GM19238 (cell line): ENCODE measurements at regions not wholly inside any gene's neighbourhood (a gene's known extent, or its start where the extent isn't known, plus 50 kb on each side); places are given as distances from the start of the nearest gene placed in this dataset.

Source experiments
- DNase-seq: peaks from one replicate; pipeline ENCODE4 v3.0.0; 2011; ENCODE audit warnings: low spot score; ENCODE audit not compliant: insufficient read length

DNA sequence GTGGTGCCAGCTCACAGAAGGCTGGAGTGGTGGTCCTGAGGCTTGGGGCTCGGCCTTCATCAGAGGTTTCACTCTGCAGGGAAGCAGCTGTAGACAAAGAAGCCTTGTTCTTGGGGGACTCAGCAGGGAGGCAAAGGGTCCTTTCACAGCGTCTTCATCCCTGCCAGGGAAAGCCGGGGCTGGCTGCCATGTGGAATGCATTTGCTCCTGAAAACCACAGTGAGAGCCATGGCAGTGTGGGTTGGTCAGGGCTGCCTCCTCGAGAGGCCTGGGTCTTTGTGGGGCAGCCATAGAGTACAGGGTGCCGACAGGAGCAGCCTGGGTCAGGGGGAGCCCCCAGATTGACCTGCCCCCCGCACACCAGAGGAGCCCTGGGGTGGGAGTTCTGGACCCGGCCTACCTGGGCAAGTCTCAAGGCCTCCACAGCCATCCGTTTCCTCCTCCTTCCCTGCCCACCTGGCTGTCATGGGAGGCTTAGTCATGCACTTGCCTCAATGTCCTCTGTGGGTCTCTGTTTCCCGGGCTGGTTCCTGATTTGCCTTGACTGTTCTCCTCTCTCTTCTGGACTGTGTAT, 144.0 kb downstream of the CDC5L start:
- DNase-seq: no peak

DNA sequence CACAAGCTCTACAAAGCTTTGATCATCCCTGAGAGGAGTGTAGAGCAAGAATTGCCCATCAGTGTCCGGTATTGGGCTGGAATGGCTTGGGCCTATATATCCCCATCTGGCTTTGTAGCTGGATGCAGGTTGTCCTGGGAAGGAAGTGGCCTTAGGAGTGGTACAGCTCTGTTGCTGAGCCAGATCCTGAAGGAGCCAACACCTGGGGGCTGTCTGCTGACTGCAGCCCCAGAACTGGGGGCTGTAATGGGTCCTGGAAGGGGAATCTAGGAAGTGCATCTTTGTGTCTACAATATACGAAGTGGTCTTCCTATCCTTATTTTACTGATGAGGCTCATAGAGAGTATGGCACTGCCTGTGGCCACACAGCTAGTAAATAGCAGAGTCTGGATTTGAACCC, 145.9 kb downstream of the CDC5L start:
- no peak for DNase-seq

DNA sequence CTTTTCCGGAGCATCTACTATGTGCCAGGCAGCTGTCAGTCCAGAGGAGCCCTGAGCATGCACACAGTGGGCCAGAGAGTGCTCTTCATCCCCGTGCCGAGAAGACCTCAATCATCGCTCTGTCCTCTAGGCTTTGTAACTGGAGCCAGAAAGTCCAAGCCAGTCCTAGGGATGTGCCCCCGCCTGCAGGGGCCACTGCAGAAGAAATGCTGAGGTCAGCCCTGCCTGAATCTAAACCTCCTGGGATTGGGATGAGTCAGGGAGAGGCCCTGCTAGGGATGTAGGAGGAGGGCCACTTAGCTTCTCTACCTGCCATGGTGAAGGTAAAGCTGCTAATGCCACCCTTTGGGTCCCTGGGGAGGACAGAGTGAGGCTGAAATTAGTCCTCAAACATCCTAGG, 146.8 kb downstream of the CDC5L start:
- no peak for DNase-seq

DNA sequence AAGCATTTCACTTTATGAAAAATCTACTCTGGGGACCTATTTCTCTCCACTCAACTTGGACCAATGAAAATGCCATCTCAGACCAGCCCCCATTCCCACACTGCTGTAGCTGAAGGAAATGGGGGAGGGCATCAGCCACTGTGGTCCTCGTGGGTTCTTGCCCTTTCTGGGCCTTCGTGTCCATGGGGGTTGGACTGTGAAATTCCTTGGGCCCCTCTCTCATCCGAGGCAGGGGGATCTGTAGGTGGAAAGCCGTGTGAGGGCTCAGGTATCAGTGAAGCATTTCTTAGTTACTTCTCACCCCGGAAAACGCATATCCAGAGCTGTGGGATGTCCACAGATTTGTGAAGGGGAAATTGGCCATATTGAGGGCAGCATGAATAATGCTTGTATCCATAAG, 147.9 kb downstream of the CDC5L start:
- DNase-seq: no peak

DNA sequence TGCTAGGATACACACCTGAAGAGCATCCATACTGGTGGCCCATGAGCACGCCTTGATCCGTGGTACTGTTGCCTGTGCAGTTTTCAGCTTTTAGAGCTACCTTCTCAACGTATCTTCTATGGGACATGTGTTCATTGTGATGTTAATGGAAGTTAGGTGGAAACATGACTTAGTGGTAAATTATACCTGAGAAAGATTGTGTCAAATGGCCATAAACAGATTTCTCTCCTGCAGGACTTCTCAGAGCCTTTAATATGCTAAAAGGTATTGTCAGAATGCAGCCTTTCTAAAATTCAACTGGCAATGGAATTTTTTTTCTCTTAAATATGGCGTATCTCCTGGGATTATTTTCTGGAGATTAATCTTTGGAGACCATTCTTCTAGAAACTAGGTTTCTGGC, 148.5 kb downstream of the CDC5L start:
- DNase-seq: no peak

DNA sequence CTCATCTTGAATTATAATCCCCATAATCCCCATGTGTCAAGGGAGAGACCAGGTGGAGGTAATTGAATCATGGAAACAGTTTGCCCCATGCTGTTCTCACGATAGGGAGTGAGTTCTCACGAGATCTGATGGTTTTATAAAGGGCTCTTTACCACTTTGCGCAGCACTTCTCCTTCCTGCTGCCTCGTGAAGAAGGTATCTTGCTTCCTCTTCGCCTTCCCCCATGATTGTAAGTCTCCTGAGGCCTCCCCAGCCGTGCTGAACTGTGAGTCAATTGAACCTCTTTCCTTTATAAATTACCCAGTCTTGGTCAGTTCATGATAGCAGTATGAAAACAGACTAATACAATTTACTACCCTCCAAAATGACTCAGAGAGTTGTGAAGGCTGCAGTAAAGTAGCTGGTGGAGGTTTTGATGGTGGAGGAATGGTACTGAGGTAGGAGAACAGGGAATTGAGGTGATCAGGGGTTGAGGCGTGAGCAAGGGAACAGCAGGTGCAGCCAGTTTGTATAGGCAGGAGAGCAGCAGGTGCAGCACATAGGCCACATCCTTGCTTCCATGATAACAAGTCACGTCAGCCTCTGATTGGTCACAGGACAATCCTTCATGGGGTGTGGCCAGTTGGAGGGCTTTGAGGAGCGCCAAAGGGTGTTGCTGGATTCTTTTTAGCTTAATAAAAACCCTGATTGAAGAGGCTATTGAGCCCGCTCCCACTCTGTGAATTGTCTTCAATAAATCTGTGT, 150.0 kb downstream of the CDC5L start:
- DNase-seq: no peak

DNA sequence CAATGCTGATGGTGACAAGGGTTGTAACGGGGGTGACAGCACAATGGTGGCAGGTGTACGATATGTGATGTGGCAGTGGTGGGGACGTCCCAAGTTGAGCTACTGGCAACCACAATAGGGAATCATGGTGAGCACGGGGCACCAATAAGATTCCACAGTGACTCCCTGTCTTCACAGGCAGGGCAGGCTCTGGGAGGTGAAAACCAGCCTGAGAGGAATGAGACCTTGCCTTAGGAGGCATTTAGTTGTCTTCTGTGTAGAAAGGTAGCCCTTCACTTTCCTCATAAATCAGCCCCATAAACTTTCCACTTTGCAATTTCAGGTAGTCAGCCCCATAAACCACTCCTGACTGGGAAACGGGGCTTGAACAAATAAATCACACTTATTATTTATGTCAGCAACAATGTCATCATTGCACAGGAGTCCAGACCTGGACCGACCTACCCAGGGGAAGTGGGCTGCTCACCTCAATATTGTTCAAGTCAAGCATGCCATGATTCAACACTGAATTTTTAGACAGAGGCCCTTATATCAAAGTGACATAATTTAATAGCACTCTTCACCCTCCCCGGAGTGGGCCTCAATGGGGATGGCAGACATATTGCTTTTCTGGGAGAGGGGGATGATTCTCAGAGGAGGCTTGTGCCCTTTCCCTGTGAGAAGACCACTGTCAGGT, 150.8 kb downstream of the CDC5L start:
- DNase-seq: no peak

DNA sequence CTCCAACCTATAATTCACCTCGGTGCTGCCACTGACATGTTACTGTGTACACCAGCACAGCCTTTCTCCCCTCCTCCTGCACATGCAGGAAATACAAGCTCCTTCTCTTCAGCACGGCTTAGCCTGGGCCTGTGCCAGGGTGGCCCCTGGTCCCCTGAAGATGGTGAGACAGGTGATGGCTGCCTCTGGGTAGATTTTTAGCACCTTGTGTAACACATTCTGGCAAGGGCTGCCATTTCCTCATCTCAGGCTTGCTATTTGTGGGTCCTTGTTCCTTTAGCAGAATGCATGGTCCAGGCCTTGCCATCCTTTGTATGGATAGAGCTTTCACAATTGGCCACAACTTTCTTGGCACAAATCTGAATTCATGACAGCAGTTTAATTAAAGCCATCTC, 151.3 kb downstream of the CDC5L start:
- no peak for DNase-seq

DNA sequence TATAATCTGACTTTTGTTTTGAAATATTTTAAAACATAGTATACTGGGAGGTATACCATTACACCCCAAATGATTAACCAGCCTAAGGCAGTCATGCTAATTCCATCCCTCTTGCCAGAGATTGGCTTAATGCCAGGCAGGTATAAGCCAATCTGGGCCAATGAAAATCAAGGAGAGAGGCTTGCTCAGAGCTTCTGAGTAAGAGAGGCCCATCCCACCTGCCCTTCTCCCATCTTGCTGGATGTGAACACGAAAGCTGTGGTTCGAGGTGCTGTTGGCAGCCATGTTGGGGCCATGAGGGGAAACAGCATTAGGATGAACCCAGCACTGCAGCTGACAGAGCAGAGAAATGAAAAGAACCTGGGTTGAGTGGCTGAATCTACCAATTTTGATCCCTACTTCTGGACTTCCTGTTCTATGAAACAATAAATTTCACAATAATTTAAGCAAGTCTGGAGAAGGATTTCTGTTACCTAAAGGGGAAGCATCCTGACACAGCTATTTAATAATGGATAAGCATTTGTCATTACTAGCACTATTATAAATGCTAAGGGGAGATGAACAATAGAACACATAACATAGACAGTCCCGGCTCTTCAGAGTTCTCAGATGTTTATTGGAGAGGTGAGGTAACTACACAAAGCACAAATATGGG, 152.3 kb downstream of the CDC5L start:
- DNase-seq: no peak

DNA sequence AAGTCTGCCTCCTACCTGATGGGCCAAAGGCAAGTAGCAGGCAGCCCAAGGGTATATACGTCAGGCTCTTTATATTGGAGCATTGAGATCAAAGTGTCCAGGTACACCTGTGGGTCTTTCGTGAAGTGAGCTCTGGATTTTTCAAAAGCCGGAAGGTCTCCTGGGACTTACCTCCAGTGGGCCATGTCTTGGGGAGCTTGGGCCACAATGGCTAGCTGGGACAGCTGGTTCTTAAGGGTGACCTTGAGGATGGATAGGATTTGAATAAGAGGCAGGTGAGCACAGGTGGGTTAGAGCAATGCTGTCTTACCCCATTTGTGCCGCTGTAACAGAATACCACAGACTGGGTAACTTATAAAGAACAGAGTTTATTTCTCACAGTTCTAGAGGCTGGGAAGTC, 153.4 kb downstream of the CDC5L start:
- DNase-seq: no peak

DNA sequence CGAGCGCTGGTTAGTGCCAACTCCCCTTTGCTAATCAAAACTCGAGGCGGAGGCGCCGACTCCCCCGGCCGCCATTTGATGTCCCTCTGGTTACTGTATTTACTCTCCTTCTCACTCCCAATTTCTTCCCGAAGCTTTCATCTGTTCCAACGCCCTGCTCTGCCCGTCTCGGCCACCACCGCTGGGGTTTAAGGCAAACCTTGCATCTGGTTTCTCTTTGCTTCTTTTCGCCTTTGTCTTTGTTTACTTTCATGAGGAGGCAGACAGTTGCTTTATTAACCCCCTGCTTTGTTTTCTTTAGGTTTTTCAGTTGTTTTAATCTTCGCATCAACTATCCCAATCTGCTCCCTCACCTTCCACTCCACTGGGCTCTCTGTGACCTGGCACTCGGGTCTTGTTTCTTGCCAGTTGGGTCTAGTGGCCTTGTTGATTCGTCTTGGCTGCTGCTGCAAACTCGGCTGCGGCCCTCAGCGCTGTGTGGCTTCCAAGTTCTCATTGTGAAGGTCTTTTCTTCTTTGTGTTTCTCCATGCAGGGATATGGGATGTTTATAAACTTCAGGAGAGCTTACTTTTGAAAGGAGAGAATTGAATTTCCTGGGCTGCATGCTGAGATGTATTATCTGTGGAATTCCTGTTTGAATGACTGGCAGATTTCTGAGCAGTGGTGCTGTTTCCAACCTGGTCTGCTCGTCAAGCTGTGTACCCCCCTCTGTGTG, 155.1 kb downstream of the CDC5L start:
- no peak for DNase-seq

DNA sequence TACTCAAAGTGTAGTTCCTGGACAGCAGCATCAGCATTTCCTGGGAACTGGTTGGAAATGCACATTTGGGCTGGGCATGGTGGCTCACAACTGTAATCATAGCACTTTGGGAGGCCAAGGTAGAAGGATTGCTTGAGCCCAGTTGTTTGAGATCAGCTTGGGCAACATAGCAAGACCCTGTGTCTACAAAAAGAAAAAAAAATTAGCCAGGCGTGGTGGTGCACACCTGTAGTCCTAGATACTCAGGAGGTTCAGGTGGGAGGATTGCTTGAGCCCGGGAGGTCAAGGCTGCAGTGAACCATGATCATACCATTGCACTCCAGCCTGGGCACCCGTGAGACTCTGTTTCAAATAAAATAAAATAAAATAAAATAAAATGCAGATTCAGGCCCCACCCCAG, 156.2 kb downstream of the CDC5L start:
- no peak for DNase-seq

DNA sequence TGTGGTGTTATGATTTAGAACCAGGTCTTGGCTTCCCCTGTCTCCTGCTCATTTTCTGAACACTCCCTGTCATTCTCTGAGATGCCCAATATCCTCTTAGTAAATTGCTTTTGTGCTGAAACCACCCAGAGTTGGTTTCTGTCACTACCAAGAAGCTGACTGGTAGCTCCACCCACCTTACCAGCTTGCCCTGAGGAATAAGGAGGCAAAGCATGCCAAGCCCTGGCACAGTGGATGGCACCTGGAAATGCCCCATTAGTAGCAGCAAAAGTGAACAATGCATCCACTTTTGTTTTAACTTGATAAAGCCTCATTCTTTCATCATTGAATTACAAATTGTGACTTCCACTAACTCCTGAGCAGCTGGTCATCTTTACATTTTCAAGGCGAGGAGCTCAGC, 157.7 kb downstream of the CDC5L start:
- no peak for DNase-seq

DNA sequence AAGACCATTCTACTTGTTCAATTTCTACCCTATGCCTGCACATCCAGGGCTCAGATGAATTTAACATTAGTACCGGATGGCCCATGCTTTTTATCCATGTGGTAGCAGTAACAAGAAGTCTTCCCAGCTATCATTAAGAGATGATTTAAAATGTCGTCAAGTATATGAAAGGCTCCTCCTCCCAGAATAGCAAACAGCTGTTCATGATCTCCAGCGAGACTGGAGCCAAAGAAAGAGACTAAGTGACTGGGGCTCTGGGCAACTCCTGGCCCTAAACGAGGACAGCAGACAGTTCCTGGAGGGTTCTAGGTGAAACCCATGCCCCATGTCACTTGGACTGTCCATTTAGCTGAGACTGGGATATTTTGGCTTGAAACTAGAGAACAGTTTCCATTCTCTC, 160.8 kb downstream of the CDC5L start:
- DNase-seq: no peak

DNA sequence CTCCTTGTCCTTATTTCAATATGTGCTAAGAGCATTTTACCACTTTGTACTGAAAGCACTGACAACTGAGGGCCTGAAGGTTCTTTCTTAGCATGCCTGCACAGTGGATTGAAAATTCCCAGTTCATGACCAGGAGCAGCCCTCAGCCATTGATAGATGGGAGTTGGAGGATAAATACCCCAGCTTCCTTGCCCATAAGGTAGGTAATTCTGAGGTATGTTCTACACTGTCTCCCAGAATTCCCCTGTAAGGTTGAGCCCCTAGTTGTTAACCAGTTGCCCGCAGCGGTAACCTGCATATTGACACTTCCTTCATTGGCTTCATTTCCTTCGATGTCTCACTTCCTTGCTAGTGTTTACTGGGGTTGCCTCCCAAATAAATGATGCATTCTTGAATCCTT, 162.0 kb downstream of the CDC5L start:
- DNase-seq: no peak

DNA sequence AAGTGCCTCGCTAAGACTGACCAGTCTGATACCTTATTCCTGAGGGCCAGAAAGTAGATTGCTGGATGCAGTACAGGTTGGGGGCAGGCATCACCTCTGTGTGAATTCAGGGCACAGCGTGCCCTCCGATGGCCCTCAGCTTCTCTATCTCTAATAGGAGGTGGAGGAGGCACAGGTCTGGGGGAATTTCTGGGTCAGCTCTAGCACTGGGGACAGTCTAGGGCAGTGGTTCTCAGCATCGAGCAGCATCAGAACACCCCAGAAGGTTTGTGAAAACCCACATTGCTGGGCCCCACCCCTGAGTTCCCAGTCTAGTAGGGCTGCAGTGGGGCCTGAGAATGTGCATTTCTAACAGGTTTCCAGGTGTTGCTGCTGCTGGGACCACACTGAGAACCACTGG, 166.7 kb downstream of the CDC5L start:
- DNase-seq: no peak

DNA sequence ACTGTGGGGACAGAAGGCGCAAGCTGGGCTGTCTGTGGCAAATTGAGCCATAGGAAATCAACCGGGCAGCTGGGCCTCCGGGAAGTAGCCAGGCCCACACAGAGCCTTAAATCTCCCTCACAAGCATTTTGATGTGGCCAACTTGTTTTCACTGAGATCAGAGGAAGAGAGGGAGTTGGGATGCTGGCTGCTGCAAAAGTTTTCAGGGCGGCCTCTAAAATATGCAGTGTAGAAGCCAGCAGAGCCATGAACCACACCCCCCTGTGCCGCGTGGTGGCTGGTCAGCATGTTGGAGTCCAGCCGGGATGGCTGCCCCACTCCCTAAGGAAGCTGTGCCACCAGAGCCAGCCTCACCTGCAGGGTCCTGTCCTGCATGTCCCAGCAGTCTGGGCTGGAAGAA, 167.4 kb downstream of the CDC5L start:
- DNase-seq: no peak

DNA sequence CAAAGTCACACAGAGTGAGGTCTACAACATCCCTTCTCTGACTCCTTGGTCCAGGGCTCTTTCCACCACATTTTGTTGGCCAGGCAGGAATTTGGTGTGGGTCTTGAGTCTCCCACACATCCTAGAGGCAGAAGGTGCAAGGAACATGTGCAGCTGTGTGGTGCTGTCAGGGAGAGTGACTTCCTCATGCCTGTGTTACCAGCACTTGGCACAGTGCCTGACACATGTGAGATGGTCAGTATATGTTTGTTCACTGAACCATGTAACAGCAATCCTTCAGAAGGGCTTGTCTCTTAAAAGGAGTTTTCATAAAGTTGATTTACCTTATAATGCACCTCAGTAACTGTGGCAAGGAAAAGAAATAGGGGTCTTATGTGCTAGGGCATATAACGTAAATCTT, 168.5 kb downstream of the CDC5L start:
- DNase-seq: no peak

DNA sequence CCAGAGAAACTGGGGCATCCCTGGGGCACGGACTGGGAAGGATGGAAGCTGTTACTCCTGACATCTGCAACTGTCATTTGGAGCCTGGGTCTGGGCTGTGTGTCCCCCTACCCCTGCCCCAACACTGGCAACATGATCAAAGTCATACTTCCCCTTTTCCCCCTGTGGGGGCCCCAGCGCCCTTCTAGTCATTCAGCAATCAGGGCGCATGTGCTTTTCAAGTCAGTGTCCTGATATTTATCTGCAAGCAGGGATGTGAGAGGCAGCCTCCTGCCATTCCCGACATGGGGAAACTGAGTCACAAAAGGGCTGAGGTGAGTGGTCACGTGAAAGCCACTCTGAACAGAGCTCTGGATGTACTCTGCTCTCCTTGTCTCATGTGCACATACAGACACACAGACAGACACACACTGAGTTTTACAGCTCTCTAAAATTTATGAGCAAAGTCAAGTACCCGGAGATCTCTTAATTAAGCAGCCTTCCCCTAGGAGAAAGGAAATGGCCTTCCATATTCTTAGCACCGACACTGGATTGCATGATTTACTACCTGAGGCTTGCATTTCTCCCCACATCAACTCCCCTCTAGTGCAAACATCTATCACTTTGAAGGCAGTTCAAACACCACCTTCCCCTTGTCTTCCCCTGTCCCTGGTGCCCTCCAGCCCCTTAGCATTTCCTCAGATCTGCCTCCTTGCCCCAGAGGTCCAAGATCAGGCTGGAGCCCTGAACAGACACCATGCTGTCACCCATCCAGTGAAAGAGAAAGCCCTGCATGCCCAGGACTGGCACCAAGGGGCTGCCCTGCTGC, 170.7 kb downstream of the CDC5L start:
- DNase-seq: no peak

DNA sequence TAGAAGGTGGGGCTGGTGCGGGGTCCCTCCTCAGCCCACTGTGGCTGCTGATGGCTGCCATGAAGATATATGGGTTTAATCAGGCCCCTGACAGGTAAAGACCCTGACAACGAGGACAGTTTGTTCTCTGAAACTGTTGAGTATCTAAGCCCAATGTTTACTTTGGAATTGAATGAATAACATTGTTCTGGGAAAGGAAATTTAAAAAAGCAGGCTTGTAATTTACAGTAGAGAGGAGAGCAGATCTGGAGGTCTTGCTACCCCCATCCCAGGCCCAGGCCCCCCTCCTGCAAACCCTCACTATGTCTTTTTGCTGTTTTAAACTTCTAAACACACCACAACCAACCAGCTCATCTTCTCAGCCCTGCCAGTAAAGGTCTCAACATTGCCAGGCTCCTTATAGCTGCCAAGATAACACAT, 171.3 kb downstream of the CDC5L start:
- DNase-seq: no peak
